ENCODE measurements at regions not wholly inside any gene's neighbourhood (a gene's known extent, or its start where the extent isn't known, plus 50 kb on each side); places are given as distances from the start of the nearest gene placed in this dataset.

- TF ChIP-seq POLR2A (IDR thresholded peaks at IDR 0.05) (no peak), CTCF (IDR thresholded peaks at IDR 0.05) (no peak)
- WGBS, 2 donors, result 57 to 66% methylated on average over 7 of the region's 7 CpGs
- intact Hi-C loops (cut with DNase I; ENCODE audit: low total_unique reads), result no loop called here
- no peak for DNase-seq (ENCODE audit: low spot score in 2 of 2)
- H3K4me3 ChIP-seq (ENCODE audit: low read depth, poor library complexity, severe bottlenecking), result no peak overlapping the region
These were observed 179.2 kb downstream of the ACKR3 start for GRCh38 chr2:236748801-236749200.

- TF ChIP-seq POLR2A (IDR thresholded peaks at IDR 0.05) (no peak), CTCF (IDR thresholded peaks at IDR 0.05) (no peak)
- H3K4me3 ChIP-seq (ENCODE audit: low read depth, poor library complexity, severe bottlenecking), result no peak overlapping the region
- DNase-seq (ENCODE audit: low spot score in 2 of 2), result no peak
- intact Hi-C loops (cut with DNase I; ENCODE audit: low total_unique reads), result no loop called here
- WGBS, 2 donors, result 68 to 69% methylated on average over 4 of the region's 4 CpGs
These were observed 179.7 kb downstream of the ACKR3 start for GRCh38 chr2:236749346-236749745.

GRCh38 chr2:236752096-236752495, 182.5 kb downstream of the ACKR3 start:
- WGBS, 2 donors, result 91 to 93% methylated on average over 11 of the region's 11 CpGs
- peak in 1 of 2 donors; percentile 77 for DNase-seq (ENCODE audit: low spot score in 2 of 2)
- intact Hi-C loops (cut with DNase I; ENCODE audit: low total_unique reads), result no loop called here
- no peak for TF ChIP-seq CTCF (IDR thresholded peaks at IDR 0.05)
- no peak for TF ChIP-seq POLR2A (IDR thresholded peaks at IDR 0.05)
- no peak overlapping the region for H3K4me3 ChIP-seq (ENCODE audit: low read depth, poor library complexity, severe bottlenecking)

GRCh38 chr2:236753606-236754270, 184.1 kb downstream of the ACKR3 start:
- intact Hi-C loops (cut with DNase I; ENCODE audit: low total_unique reads), result no loop called here
- TF ChIP-seq CTCF (IDR thresholded peaks at IDR 0.05) (no peak), POLR2A (IDR thresholded peaks at IDR 0.05) (no peak)
- H3K4me3 ChIP-seq (ENCODE audit: low read depth, poor library complexity, severe bottlenecking), result no peak overlapping the region
- 60 to 66% methylated on average over 5 of the region's 5 CpGs for WGBS, 2 donors
- DNase-seq (ENCODE audit: low spot score in 2 of 2), result no peak

GRCh38 chr2:236754271-236754944, 184.8 kb downstream of the ACKR3 start:
- intact Hi-C loops (cut with DNase I; ENCODE audit: low total_unique reads), result no loop called here
- 86 to 92% methylated on average over 11 of the region's 11 CpGs for WGBS, 2 donors
- peak in 1 of 2 donors; percentile 68 for DNase-seq (ENCODE audit: low spot score in 2 of 2)
- H3K4me3 ChIP-seq (ENCODE audit: low read depth, poor library complexity, severe bottlenecking), result no peak overlapping the region
- TF ChIP-seq CTCF (IDR thresholded peaks at IDR 0.05) (no peak), POLR2A (IDR thresholded peaks at IDR 0.05) (no peak)
